Ecto neural progenitor cell (in vitro differentiated cells): ENCODE measurements at regions not wholly inside any gene's neighbourhood (a gene's known extent, or its start where the extent isn't known, plus 50 kb on each side); places are given as distances from the start of the nearest gene placed in this dataset.

Experiments used
- DNase-seq: peaks from one replicate; pipeline ENCODE4 v3.0.0-alpha.2; 2018; ENCODE audit warnings: low spot score

DNA sequence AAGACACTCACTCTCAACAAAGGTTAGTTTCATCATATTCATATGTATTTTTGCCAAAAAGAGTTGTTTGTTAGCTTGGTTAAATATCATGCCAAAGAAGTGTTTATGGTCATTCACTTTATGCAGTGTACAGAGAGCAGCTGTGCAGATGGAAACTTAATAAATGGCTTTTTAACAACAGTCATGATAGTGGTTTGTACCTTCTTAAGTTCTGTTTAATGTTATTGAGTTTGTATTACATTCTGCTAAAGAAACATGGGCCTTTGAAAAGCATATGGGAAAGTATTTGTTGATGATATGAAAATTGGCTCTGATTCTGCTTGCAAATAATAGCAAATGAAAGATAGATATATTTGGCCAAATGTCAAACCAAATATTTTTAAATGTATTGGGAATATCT, 607.3 kb downstream of the NCAM2 start:
- no peak for DNase-seq

GRCh38 chr21:21606041-21606440, 607.8 kb downstream of the NCAM2 start:
- no peak for DNase-seq

GRCh38 chr21:21612466-21612865, 614.3 kb downstream of the NCAM2 start:
- no peak for DNase-seq

GRCh38 chr21:21614966-21615365, 616.8 kb downstream of the NCAM2 start:
- no peak for DNase-seq

GRCh38 chr21:21622460-21623234, 624.4 kb downstream of the NCAM2 start:
- DNase-seq, result no peak

DNA sequence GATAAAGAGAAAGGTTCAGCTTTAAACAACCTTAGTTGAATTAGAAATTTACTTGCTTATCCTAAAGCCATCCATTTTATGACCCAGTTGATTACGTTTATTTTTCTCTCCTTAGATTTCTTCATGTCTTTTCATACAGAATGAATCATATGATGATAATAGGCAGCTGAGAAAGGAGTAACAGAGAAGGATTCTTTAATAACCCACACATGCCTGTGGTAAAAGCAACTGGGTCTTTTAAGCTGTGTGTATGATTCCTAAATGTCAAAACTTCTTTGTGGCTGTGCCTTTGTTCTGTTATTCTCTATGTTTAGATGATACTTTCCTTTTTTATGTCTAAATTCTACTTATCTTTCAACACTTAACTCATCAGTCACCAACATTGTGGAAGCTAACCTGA, 626.5 kb downstream of the NCAM2 start:
- no peak for DNase-seq

- DNase-seq, result no peak
Measured at GRCh38 chr21:21631961-21632360, 633.8 kb downstream of the NCAM2 start.

- no peak for DNase-seq
Measured at GRCh38 chr21:21632926-21633325, 634.7 kb downstream of the NCAM2 start.

DNA sequence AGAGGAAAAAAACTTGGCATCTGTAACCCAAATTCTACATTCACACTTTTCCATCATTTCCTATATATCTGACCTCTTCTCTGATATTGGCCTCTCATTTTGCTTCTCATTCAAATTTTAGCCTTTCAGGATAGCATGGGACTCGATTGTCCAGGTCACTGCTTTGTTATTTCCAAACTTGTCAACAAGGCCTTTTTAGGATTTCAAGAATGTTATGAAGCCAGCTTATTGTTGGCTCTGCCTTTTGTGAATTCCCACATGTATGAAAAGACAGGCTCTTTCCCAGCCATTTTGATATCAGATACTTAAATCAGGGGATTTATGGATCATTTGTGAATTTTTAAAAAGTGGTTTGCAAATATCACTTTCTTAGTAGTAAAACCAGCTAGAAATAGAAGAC, 663.5 kb downstream of the NCAM2 start:
- DNase-seq, result no peak

- DNase-seq, result no peak
Measured at GRCh38 chr21:21662776-21663175, 664.6 kb downstream of the NCAM2 start.

- no peak for DNase-seq
Measured at GRCh38 chr21:21664871-21665270, 666.7 kb downstream of the NCAM2 start.

DNA sequence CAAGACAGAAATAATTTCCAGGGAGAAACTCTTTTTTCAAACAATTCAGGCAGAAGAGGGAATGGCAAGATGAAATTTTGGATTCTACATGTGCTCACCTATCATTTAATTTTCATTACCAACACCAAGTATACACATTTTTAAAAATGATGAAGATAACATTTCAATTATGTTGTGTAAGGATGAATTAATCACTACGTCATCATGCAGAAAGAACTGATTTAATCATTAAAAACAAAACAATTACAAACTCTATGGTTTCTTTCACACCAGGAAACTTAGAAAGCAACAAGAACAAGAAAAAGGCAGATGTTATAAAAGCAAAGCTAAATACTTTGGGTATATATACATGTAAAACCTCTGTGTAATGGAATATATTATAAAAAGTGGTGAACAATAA, 668.5 kb downstream of the NCAM2 start:
- DNase-seq, result no peak

GRCh38 chr21:21668198-21668597, 670.0 kb downstream of the NCAM2 start:
- DNase-seq, result no peak

DNA sequence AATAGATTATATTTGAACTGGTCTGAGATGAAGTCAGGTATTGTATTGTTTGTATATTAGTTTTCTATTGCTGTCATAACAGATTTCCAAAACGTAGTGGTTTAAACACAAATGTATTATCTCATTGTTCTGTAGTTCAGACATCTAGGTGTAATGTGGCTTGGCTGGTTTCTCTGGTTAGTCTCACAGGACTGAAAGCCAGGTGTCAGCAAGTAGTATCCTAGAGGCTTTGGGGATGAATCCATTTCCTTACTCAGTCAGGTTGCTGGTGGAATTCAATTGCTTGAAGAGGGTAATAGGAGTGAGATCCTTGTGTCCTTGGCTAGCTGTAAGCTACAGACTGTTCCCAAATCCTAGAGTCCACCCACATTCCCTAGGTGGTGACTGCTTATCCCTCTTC, 675.8 kb downstream of the NCAM2 start:
- DNase-seq, result no peak

- no peak for DNase-seq
Measured at GRCh38 chr21:21675601-21676000, 677.4 kb downstream of the NCAM2 start.

DNA sequence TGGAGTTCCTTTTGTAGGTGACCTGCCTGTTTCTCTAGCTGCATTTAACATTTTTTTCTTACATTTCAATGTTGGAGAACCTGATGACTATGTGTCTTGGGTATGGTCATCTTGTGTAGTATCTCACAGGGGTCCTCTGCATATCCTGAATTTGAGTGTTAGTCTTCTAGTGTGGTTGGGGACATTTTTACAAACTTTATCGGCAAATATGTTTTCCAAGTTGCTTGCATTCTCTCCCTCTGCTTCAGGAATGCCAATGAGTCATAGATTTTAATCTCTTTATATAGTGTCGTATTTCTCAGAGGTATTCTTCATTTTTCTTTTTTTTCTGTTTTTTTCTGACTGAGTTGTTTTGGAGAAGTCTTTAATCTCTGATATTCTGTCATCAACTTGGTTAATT, 684.0 kb downstream of the NCAM2 start:
- no peak for DNase-seq

- DNase-seq, result peak; percentile 55
Measured at GRCh38 chr21:21688889-21689288, 690.7 kb downstream of the NCAM2 start.

DNA sequence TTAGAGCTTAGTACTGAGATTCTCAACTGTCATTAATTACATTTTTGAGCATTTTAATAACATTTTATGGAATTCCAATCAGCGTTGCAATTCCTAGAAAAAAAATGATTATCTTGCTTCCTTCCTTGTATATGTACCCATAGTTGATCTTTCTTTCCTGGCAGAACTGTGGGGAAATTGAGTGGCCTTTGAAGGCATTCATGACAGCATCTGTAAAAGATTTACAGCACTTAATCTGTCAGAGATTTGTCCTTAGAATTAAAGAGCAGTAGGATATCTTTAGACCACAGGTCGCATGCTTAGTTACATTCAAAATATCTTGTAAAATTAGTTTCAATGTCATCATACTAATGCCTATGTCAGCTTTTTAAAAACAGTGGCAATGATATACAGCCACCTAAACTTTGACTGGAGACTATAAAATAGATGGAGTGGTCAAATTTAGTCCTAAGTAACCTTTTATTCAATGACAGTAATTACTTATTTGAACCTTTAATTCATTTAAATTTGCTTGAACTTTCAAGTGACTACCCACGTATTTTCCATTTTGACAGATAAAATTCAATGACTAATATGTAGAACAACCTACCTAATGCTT, 692.0 kb downstream of the NCAM2 start:
- DNase-seq, result no peak

GRCh38 chr21:21712748-21713520, 714.7 kb downstream of the NCAM2 start:
- DNase-seq, result no peak

DNA sequence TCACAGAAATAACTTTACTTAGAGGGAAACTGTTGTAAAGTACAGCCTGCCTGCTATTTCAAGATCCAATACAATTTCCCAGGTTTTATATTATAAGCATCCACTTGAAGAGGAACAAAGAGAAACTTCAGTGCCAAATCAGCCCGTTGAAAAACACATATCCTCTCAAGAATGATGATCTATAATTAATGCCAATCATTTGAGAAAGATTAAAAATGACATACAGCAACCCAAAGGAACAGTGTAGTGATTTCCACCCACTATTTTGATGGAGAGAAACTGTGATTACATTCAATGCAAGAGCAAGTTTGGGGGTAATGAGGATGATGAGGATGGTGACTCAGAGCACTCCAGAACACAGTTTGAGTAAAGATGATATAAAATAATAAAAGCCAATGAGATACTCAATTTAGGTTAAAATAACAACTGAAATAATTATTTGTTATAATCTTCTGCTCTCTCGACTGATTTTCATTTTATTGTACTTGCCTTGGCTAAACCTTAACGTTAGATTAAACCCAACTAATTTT, 715.5 kb downstream of the NCAM2 start:
- no peak for DNase-seq

- DNase-seq, result no peak
Measured at GRCh38 chr21:21714426-21714825, 716.2 kb downstream of the NCAM2 start.

GRCh38 chr21:21715266-21715969, 717.2 kb downstream of the NCAM2 start:
- no peak for DNase-seq
